ENCODE measurements at regions not wholly inside any gene's neighbourhood (a gene's known extent, or its start where the extent isn't known, plus 50 kb on each side); places are given as distances from the start of the nearest gene placed in this dataset.
"Not testable (repeated sequence)": the region's sequence is repeated elsewhere in the genome, so short reads cannot be mapped to it uniquely, and the experiment has no call there.

GRCh38 chr3:181912384-181912783 lies 200.7 kb downstream of the SOX2 start:
- DNase-seq (ENCODE audit: low read depth, low spot score), result no peak
- no peak overlapping the region for H3K4me3 ChIP-seq (ENCODE audit: low read length)

DNA sequence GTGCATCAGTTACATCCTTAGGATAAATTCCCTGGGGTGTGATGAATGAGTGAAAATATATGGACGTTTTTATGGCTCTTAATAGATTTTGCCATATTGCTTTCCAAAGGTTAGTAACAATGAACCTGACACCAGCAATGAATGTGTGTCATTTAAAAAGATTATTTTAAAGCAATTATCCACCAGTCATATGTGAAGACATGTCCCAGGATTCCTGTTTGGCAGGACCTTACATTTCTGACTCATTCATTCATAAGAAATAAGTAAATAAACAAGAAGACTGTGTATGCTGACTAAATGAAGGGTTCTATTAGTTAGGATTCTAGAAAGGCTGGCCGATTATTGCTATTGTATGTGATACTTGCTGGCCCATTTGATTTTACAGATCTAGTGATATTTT lies 201.5 kb downstream of the SOX2 start:
- DNase-seq (ENCODE audit: low read depth, low spot score), result no peak
- no peak overlapping the region for H3K4me3 ChIP-seq (ENCODE audit: low read length)

DNA sequence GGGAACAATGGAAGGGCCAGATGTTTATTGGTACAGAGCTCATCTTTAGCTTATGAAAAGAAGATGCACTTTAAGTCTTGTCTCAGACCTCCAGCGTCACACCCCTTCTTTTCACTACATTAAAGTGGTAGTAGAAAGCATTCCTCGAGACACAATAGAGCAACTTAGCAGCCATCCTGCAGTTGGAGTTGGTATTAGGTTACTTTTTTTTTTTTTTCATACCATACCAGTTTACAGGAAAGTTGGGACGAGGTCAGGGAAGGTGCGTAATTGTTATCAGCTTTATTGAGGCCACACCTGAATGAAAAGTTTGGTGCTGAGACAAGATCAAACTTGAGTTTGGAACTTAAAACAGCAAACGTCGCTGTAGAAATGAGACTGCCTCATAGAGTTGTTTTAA lies 203.8 kb downstream of the SOX2 start:
- no peak overlapping the region for H3K4me3 ChIP-seq (ENCODE audit: low read length)
- no peak for DNase-seq (ENCODE audit: low read depth, low spot score)

- H3K4me3 ChIP-seq (ENCODE audit: low read length), result no peak overlapping the region
- no peak for DNase-seq (ENCODE audit: low read depth, low spot score)
Measured at GRCh38 chr3:181916013-181916412, 204.3 kb downstream of the SOX2 start.

DNA sequence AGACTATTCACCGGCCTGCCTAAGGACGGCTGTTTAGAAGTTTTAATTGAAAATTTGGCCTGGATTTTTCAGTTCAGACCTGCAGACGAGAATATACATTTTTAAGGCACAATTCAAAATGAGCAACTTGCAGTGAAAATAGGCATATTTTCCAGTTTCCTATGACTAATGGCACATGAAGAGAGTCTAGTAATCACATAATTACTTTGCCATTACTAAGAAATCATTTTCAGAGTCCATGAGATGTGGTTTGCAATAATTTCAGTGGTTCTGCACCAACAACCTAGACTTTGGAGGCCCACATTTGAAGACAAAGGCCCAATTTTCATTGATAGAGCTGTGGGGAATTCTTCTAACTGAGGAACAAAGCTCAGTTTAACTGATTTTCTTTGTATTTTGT lies 205.3 kb downstream of the SOX2 start:
- H3K4me3 ChIP-seq (ENCODE audit: low read length), result no peak overlapping the region
- DNase-seq (ENCODE audit: low read depth, low spot score), result no peak

DNA sequence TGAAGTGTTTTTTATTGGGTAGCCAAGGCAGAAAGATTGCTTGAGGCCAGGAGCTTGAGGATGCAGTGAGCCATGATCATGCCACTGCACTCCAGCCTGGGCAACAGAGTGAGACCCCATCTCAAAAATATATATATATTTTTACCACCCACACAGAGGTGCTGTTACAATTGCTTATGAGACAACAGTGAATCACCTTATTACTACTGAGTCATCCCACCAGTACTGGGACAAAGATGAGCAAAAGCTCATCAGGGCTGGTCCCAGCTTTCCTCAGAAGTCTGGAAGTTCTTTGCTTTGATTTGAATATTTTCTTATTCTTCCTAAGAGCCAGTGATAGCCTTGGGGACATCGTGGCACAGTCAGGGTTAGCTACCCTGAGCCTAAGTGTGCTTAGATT lies 207.7 kb downstream of the SOX2 start:
- H3K4me3 ChIP-seq (ENCODE audit: low read length), result no peak overlapping the region
- no peak for DNase-seq (ENCODE audit: low read depth, low spot score)

- H3K4me3 ChIP-seq (ENCODE audit: low read length), result no peak overlapping the region
- no peak for DNase-seq (ENCODE audit: low read depth, low spot score)
Measured at GRCh38 chr3:181920409-181920808, 208.7 kb downstream of the SOX2 start.

- no peak overlapping the region for H3K4me3 ChIP-seq (ENCODE audit: low read length)
- no peak for DNase-seq (ENCODE audit: low read depth, low spot score)
Measured at GRCh38 chr3:181921220-181921619, 209.5 kb downstream of the SOX2 start.

DNA sequence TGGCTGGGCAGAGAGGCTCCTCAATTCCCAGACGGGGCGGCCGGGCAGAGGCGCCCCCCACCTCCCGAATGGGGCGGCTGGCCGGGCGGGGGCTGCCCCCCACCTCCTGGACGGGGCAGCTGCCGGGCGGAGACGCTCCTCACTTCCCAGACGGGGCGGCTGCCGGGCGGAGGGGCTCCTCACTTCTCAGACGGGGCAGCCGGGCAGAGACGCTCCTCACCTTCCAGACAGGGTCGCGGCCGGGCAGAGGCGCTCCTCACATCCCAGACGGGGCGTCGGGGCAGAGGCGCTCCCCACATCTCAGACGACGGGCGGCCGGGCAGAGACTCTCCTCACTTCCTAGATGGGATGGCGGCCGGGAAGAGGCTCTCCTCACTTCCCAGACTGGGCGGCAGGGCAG lies 214.1 kb downstream of the SOX2 start:
- H3K4me3 ChIP-seq (ENCODE audit: low read length), result not testable (repeated sequence)

DNA sequence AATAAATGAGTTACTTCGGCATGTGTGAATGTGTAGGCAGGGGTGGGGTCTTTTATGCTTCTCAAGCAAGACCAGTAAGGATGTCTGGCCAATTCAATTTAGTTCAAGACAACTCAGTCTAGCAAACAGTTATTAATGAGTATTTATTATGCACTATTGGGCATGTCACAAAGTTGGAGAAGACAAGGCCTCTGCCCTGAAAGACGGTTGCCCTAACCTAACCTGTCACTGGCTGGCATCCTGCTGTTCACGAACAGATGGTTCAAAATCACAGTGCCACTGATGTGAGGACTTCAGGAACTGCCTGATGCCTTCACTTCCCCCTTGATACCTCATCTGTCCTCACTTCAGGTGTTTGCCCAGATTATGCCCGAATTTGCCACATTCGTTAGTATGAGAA lies 217.8 kb downstream of the SOX2 start:
- DNase-seq (ENCODE audit: low read depth, low spot score), result no peak
- H3K4me3 ChIP-seq (ENCODE audit: low read length), result no peak overlapping the region

More for the DNA sequence above, 214.1 kb downstream of the SOX2 start:
- DNase-seq (ENCODE audit: low read depth, low spot score), result not testable (repeated sequence)

- DNase-seq (ENCODE audit: low read depth, low spot score), result no peak
Measured at GRCh38 chr3:181930105-181930504, 218.4 kb downstream of the SOX2 start.

GRCh38 chr3:181932039-181932438 lies 220.3 kb downstream of the SOX2 start:
- no peak overlapping the region for H3K4me3 ChIP-seq (ENCODE audit: low read length)
- peak; percentile 51 for DNase-seq (ENCODE audit: low read depth, low spot score)

More at GRCh38 chr3:181930105-181930504, 218.4 kb downstream of the SOX2 start:
- H3K4me3 ChIP-seq (ENCODE audit: low read length), result no peak overlapping the region

- H3K4me3 ChIP-seq (ENCODE audit: low read length), result no peak overlapping the region
- DNase-seq (ENCODE audit: low read depth, low spot score), result no peak
Measured at GRCh38 chr3:181933052-181933618, 221.4 kb downstream of the SOX2 start.

DNA sequence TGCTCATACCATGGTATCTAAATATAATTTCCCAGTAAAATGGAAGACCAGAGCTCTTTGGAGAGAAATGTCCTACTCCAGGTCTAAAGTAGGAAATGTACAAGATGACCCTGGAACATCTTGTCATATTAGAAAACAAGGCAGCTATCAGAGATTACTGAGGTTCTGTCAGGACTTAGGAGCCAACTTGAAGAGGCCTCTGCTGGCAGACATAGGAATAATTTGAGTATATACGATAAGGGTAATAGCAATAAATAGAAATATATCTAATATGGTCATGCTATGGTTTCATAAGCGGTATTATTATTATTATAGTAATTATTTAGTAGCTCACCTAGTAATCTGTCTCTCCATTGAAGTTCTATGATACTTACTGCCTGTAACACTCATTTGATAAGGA lies 224.2 kb downstream of the SOX2 start:
- H3K4me3 ChIP-seq (ENCODE audit: low read length), result no peak overlapping the region
- no peak for DNase-seq (ENCODE audit: low read depth, low spot score)

DNA sequence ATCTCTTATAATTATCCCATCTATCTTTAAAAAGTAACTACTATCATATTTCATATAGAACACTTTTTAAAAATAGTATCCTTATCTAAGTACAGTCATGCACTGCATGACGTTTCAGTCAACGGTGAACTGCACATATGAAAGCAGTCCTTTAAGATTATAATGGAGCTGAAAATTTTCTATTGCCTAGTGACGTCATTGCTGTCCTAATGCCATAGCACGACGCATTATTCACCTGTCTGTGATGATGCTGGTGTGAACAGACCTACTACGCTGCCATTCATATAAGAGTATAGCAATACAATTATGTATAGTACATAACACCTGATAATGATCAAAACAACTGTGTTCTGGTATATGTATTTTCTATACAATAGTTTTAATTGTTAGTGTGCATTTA lies 225.0 kb downstream of the SOX2 start:
- H3K4me3 ChIP-seq (ENCODE audit: low read length), result no peak overlapping the region
- DNase-seq (ENCODE audit: low read depth, low spot score), result no peak

DNA sequence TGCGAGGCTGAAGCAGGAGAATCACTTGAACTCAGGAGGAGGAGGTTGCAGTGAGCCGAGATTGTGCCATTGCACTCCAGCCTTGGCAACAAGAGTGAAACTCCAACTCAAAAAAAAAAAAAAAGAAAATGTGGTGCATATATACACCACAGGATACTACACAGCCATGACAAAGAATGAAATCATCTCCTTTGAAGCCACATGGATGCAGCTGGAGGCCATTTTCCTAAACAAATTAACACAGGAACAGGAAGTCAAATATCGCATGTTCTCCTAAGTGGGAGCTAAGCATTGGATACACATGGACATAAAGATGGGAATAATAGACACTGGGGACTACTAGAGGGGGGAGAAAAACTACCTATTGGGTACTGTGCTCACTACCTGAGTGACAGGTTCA lies 226.9 kb downstream of the SOX2 start:
- DNase-seq (ENCODE audit: low read depth, low spot score); H3K4me3 ChIP-seq (ENCODE audit: low read length): not testable (repeated sequence)

- H3K4me3 ChIP-seq (ENCODE audit: low read length), result no peak overlapping the region
- no peak for DNase-seq (ENCODE audit: low read depth, low spot score)
Measured at GRCh38 chr3:181940703-181941102, 229.0 kb downstream of the SOX2 start.

DNA sequence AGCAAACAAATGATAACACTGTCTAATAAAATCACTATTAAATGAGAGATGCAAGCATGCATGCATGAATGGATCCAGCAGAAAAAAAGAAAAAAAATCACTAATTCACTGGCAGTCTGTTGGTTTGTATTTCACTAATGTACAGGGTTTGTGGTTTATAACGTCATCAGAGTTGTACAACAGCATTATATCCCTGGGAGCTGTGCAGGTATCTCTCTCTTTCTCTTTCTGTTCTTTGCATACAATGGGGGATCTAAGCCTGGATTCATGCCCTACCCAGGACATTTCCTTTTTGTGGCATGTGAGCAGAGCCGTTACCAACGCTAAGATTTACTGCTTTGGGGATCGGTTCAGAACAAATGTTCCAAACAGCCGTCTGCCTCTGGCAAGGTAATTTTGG lies 229.5 kb downstream of the SOX2 start:
- DNase-seq (ENCODE audit: low read depth, low spot score), result no peak
- H3K4me3 ChIP-seq (ENCODE audit: low read length), result no peak overlapping the region

- H3K4me3 ChIP-seq (ENCODE audit: low read length), result no peak overlapping the region
- no peak for DNase-seq (ENCODE audit: low read depth, low spot score)
Measured at GRCh38 chr3:181943285-181943684, 231.6 kb downstream of the SOX2 start.

- no peak for DNase-seq (ENCODE audit: low read depth, low spot score)
- H3K4me3 ChIP-seq (ENCODE audit: low read length), result no peak overlapping the region
Measured at GRCh38 chr3:181947606-181948005, 235.9 kb downstream of the SOX2 start.

- no peak for DNase-seq (ENCODE audit: low read depth, low spot score)
- H3K4me3 ChIP-seq (ENCODE audit: low read length), result no peak overlapping the region
Measured at GRCh38 chr3:181948286-181948685, 236.6 kb downstream of the SOX2 start.

DNA sequence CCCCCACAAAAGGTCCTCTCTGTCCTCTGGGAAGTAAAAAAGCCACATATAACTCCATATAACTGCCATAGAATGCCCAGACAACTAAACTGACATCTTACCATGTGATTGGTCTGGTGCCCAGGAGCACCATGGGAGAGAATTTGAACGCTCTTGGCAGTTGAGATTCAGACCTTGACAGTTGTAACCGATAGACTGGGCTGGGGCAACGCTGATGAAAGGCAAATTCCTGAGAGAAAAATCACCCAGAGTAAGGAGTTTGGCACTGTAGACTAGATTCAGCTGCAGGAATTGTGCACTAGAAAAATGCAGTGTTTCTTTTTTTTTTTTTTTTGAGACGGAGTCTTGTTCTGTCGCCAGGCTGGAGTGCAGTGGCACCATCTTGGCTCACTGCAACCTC lies 240.5 kb downstream of the SOX2 start:
- H3K4me3 ChIP-seq (ENCODE audit: low read length), result no peak overlapping the region
- DNase-seq (ENCODE audit: low read depth, low spot score), result no peak

Data from Jurkat, Clone E6-1 (cell line).